22Rv1 (cell line): ENCODE measurements at regions not wholly inside any gene's neighbourhood (a gene's known extent, or its start where the extent isn't known, plus 50 kb on each side); places are given as distances from the start of the nearest gene placed in this dataset.

ENCODE experiments used
- H3K27ac ChIP-seq: fragments of 450-650 bp; 2 replicates; pipeline ENCODE4 v1.5.1; 2017
- CTCF ChIP-seq: fragments of 450-650 bp; IDR thresholded peaks from 2 replicates; pipeline ENCODE4 v1.5.1; 2017; ENCODE audit warnings: mild to moderate bottlenecking
- ZFX ChIP-seq: fragments of 450-650 bp; IDR thresholded peaks from 2 replicates; pipeline ENCODE4 v1.6.1; 2017; ENCODE audit warnings: antibody characterized with exemption, borderline replicate concordance

GRCh38 chr7:135811506-135811905 lies 62.9 kb upstream of the FAM180A start:
- H3K27ac ChIP-seq, result no peak overlapping the region
- TF ChIP-seq ZFX (no peak), CTCF (no peak)

GRCh38 chr7:135808206-135808605 lies 59.6 kb upstream of the FAM180A start:
- H3K27ac ChIP-seq, result no peak overlapping the region
- TF ChIP-seq ZFX (no peak), CTCF (no peak)

DNA sequence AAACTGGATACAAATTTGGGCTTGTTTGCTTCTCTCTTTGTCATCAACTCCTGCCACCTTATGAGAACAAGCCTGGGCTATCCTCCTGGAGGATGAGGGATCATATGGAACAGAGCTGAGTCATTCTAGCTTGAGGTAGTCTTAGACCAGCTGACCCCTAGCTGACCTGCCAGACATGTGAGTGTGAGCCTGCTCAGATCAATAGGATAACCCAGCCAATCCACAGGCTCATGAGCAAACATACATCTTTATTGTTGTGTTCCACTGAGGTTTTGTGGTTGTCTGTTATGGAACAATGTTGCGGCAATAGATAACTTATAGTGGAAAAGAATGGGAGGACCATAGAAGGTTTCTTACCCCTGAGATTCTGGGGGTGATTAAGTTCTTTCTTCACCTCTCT lies 54.5 kb upstream of the FAM180A start:
- no peak overlapping the region for H3K27ac ChIP-seq
- TF ChIP-seq ZFX (no peak), CTCF (no peak)

- TF ChIP-seq ZFX, result no peak
- no peak for TF ChIP-seq CTCF
- no peak overlapping the region for H3K27ac ChIP-seq
Observed at GRCh38 chr7:135802697-135803096, 54.1 kb upstream of the FAM180A start.

DNA sequence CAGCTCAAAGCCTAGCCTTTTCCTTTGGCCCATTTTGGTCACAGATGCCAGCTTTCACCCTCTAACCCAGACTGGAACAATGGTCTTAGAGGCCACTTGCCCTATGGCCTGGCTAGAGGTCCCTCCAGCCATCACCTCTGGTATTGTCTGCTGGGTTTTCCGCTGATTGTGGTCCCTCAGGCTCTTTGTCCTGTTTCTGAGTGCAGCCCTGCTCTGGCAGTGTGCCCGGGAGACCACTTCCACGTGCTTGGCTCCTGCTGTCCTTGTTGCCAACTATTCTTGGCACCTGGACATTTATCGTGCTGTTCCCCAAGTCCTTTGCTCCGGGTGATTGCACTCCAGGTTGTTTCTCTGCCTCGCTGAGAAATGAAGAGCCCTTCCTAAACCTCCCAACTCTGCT lies 53.3 kb upstream of the FAM180A start:
- no peak overlapping the region for H3K27ac ChIP-seq
- TF ChIP-seq CTCF (no peak), ZFX (no peak)

DNA sequence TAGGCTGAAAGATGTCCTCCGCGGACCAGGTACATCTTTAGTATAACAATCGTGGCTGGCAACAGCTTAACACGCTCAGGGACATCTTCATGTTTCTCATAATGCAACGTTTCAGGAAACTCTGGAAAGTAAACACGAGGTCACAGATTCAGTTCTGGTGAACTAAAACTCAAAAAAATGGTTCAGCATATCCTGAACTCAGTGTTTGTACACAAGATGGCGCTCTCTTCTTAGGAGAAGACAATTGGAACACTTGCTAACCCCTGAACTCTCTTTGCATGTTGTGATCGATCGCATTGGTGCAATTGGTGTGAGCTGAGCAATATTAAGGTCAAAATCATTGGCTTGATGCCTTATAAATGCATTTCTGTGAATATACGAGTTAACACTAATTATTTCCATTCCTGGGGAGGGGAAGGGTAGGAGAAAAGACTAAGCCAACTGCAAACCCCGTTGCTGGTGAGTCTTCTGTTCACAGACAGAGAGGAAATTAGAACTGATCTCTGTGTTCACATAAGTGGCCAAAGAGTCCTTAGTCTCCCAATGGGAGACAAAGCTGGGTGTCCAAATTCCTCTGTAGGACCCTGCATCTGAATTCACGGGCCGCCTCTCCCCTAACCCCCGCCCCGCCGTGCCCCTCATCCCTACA lies 52.6 kb upstream of the FAM180A start:
- TF ChIP-seq CTCF (peak; percentile 90), ZFX (no peak)
- H3K27ac ChIP-seq, result no peak overlapping the region

DNA sequence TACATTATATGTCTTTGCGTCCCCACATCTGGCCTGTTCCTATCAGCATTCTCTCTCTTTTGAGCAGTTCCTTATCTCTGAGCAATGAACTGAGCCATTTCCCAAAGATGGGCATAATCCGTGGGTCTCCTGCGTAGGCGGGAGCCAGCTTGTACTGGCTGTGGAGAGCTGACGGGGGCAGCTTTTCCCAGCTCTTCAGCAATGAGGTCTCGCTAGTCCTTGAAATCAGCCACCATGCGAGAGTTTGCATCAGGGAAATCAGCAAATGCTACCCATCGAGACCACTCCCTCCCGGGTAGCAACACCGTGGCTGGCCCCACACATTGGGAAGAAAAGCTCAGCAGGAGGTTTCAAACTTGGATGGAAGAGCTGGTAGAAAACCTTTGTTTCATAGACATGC lies 51.9 kb upstream of the FAM180A start:
- TF ChIP-seq ZFX (no peak), CTCF (no peak)
- H3K27ac ChIP-seq, result no peak overlapping the region
